Ishikawa (cell line): ENCODE measurements at regions not wholly inside any gene's neighbourhood (a gene's known extent, or its start where the extent isn't known, plus 50 kb on each side); places are given as distances from the start of the nearest gene placed in this dataset.

ENCODE experiments used
- FOXM1 ChIP-seq: IDR thresholded peaks from 2 replicates; pipeline ENCODE4 v1.6.1; 2012; ENCODE audit warnings: low read depth, borderline replicate concordance
- YY1 ChIP-seq: IDR thresholded peaks from 2 replicates; pipeline ENCODE4 v1.6.1; 2012; ENCODE audit warnings: low read depth

DNA sequence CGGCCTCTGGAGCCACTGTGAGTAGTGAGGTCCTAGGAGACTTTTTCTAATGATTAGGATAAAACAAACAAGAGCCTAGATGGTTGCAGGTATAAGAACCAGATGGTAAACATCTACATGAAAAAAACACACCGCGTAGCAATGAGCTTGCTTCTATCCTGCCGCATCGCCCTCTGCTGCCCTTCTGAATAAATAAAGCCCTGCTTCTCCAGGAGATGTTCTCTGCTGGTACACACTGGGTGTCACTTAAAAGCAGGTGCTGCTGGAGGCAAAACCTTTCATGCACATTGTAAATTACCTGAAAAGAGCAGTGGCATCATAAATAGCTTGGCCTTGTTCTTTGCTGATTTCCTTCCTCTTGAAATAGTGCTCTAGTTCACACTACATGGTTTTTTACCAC, 164.4 kb upstream of the TOPAZ1 start:
- TF ChIP-seq YY1 (no peak), FOXM1 (no peak)
